ENCODE measurements at regions not wholly inside any gene's neighbourhood (a gene's known extent, or its start where the extent isn't known, plus 50 kb on each side); places are given as distances from the start of the nearest gene placed in this dataset.

DNA sequence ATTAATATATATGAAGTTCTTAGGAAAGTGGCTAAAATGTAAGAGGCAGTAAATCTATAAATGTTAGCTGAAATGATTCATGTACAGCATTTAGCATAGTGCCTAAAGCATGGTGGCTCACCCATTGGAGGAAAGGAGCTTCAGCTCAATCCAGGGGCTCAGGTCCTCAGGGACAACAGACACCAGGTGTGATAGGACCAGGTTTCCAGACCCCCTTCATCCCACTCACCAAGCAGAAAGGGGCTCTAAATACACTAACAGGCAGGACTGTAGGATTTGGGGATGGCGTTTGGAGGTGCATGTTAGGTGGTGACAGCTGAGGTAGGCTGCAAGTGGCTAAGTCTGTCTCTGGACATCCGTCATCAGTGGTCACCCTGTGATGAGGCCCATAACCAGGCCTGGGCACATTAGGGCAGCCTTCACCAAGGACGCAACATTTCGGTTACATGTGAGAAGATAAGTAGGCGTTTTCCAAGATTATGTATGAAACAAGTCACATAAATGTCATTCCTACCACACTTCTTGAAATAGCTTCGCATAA is 233.1 kb downstream of the C1orf94 start:
- DNase-seq (ENCODE audit: low spot score) (no peak), ATAC-seq (ENCODE audit: low FRiP score) (no peak)
- no peak for TF ChIP-seq CTCF (IDR thresholded peaks at IDR 0.05)

- ATAC-seq (ENCODE audit: low FRiP score), result no peak
- no peak for TF ChIP-seq CTCF (IDR thresholded peaks at IDR 0.05)
- no peak for DNase-seq (ENCODE audit: low spot score)
Observed at GRCh38 chr1:34412598-34413370, 236.1 kb downstream of the C1orf94 start.

GRCh38 chr1:34415140-34415539 is 238.4 kb downstream of the C1orf94 start:
- no peak for TF ChIP-seq CTCF (IDR thresholded peaks at IDR 0.05)
- DNase-seq (ENCODE audit: low spot score) (no peak), ATAC-seq (ENCODE audit: low FRiP score) (no peak)

- no peak for DNase-seq (ENCODE audit: low spot score)
- no peak for ATAC-seq (ENCODE audit: low FRiP score)
- no peak for TF ChIP-seq CTCF (IDR thresholded peaks at IDR 0.05)
Observed at GRCh38 chr1:34418166-34418565, 241.5 kb downstream of the C1orf94 start.

DNA sequence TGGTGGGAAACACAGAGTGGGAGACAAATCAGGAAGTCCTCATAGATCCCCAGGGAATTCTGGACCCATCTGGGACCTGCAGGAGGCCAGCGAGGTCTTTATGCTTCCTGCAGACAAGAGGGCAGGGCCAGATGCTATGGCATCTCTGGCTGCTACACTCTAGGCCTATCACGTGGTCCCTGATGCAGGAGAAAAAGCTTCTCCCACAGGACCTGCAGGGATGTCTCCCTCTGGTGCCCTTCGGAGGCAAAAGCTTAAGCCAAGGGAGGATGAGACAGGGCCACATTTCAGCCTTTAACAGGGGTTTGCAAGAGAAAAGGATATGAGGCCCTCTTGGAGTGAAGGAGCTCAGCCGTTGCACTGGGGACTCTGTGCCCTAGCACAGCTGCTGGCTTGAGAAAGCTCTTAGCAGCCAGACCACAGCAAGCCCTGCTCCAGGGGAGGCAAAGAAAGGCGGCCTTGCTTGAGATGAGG is 243.0 kb downstream of the C1orf94 start:
- TF ChIP-seq CTCF (IDR thresholded peaks at IDR 0.05), result no peak
- ATAC-seq (ENCODE audit: low FRiP score) (no peak), DNase-seq (ENCODE audit: low spot score) (no peak)

DNA sequence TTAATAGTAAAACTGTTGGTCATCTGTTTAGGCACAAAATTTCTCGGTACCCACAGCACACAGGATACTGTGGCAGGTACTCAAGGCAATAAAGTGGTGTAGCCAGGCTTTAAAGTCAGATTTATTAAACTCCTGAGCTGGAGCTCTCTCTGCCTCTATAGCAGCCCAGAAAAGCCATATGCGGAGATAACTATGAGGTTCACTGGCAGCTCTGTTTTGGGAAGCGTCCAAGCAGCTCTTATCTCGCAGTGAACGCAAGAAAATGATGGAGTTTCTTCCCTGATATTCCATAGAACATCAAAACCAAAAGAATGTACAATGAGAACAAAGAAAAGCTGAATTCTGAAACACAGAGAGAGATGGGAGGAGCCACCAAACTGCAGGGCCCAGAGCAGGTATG is 248.3 kb downstream of the C1orf94 start:
- DNase-seq (ENCODE audit: low spot score) (no peak), ATAC-seq (ENCODE audit: low FRiP score) (no peak)
- no peak for TF ChIP-seq CTCF (IDR thresholded peaks at IDR 0.05)

DNA sequence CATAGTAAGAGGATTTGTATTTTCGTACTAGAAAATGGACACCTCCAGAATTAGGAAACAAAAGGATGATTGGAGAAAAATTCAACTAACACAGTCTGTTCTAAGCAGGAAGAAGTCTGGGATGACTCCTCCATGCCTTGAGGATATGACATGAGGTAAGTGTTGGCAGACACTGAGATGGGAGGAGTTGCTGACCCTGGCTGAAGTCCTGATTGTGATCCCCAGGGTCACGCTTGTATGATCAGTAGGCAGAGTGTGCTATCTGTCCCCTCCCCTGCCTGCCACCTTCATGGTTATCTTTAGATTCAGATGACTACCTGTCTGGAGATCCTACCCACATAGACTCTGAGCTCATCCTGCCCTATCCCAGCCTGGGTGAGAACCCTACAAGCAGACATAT is 249.1 kb downstream of the C1orf94 start:
- no peak for ATAC-seq (ENCODE audit: low FRiP score)
- no peak for TF ChIP-seq CTCF (IDR thresholded peaks at IDR 0.05)
- no peak for DNase-seq (ENCODE audit: low spot score)

Data from omental fat pad (tissue), 3 donors.